OCI-LY3 (cell line): ENCODE measurements at regions not wholly inside any gene's neighbourhood (a gene's known extent, or its start where the extent isn't known, plus 50 kb on each side); places are given as distances from the start of the nearest gene placed in this dataset.
"Not testable (repeated sequence)": the region's sequence is repeated elsewhere in the genome, so short reads cannot be mapped to it uniquely, and the experiment has no call there.

Source experiments
- H2AFZ ChIP-seq: fragments of 200-600, 300-600 bp; shearing (Covaris generic); 2 replicates; pipeline ENCODE4 v1.6.0; 2014; ENCODE audit warnings: antibody characterized with exemption, low read depth, low read length
- H3K27ac ChIP-seq: fragments of 200-600, 300-600 bp; sonication (generic); 2 replicates; pipeline ENCODE4 v1.5.1; 2014; ENCODE audit warnings: mild to moderate bottlenecking, low read length, moderate library complexity, mixed read lengths
- H3K27me3 ChIP-seq: fragments of 200-600, 300-600 bp; sonication (generic); 2 replicates; pipeline ENCODE4 v1.6.1; 2014; ENCODE audit warnings: low read depth, low read length, mixed read lengths
- H3K36me3 ChIP-seq: fragments of 200-600, 300-600 bp; sonication (generic); replicated peaks from 2 replicates; pipeline ENCODE3; 2014; ENCODE audit warnings: low read depth, low read length, mixed read lengths
- H3K4me1 ChIP-seq: fragments of 300-600, 200-600 bp; sonication (generic); 2 replicates; pipeline ENCODE4 v1.6.1; 2014; ENCODE audit warnings: low read length, mixed read lengths
- H3K4me2 ChIP-seq: fragments of 200-600, 300-600 bp; sonication (generic); 2 replicates; pipeline ENCODE4 v1.6.1; 2014; ENCODE audit warnings: low read length, mixed read lengths
- H3K4me3 ChIP-seq: fragments of 300-600, 200-600 bp; sonication (generic); 2 replicates; pipeline ENCODE4 v1.5.1; 2014; ENCODE audit warnings: antibody characterized with exemption, mild to moderate bottlenecking, low read length, moderate library complexity
- H3K79me2 ChIP-seq: fragments of 300-600, 200-600 bp; shearing (Covaris generic); 2 replicates; pipeline ENCODE4 v1.6.1; 2014; ENCODE audit warnings: mild to moderate bottlenecking, low read length, mixed read lengths
- H3K9ac ChIP-seq: fragments of 300-600, 200-600 bp; shearing (Covaris generic); 2 replicates; pipeline ENCODE4 v1.6.0; 2014; ENCODE audit warnings: mild to moderate bottlenecking, low read length, moderate library complexity
- H3K9me3 ChIP-seq: fragments of 200-600, 300-600 bp; shearing (Covaris generic); 2 replicates; pipeline ENCODE4 v1.6.1; 2014; ENCODE audit warnings: low read length, mixed read lengths; ENCODE audit not compliant: insufficient read depth
- H4K20me1 ChIP-seq: fragments of 200-600, 300-600 bp; sonication (generic); 2 replicates; pipeline ENCODE4 v1.6.1; 2016; ENCODE audit warnings: low read length, mixed read lengths; ENCODE audit not compliant: insufficient read depth
- CTCF ChIP-seq: fragments of 200-600, 300-600 bp; sonication (generic); IDR thresholded peaks from 2 replicates; pipeline ENCODE4 v1.5.1; 2014; ENCODE audit warnings: antibody characterized with exemption, low read length, low read depth
- EZH2phosphoT487 ChIP-seq: fragments of 200-600 bp; shearing (Covaris generic); IDR thresholded peaks from 2 replicates; pipeline ENCODE4 v1.6.1; 2018; ENCODE audit warnings: antibody characterized with exemption, mixed run types, low read depth

GRCh38 chr13:80704369-80704768, 363.4 kb upstream of the SPRY2 start:
- TF ChIP-seq CTCF (no peak), EZH2phosphoT487 (no peak)
- Histone ChIP-seq H3K4me1 (no peaks in the 10 kb centered on the region), H3K4me3 (no peak overlapping the region), H3K9ac (no peak overlapping the region), H2AFZ (no peak overlapping the region), H4K20me1 (no peaks in the 10 kb centered on the region), H3K79me2 (no peaks in the 10 kb centered on the region), H3K27ac (no peak overlapping the region), H3K27me3 (no peaks in the 10 kb centered on the region), H3K4me2 (no peak overlapping the region), H3K36me3 (no peaks in the 10 kb centered on the region), H3K9me3 (no peaks in the 10 kb centered on the region)

GRCh38 chr13:80695841-80696240, 354.9 kb upstream of the SPRY2 start:
- TF ChIP-seq EZH2phosphoT487: no peak
- TF ChIP-seq CTCF: no peak

GRCh38 chr13:80691814-80692213, 350.9 kb upstream of the SPRY2 start:
- H3K4me2 ChIP-seq, H3K4me3 ChIP-seq, H3K9ac ChIP-seq, H3K79me2 ChIP-seq, H4K20me1 ChIP-seq, H3K9me3 ChIP-seq, H2AFZ ChIP-seq, H3K4me1 ChIP-seq, H3K36me3 ChIP-seq, H3K27me3 ChIP-seq, H3K27ac ChIP-seq: not testable (repeated sequence)

More at GRCh38 chr13:80695841-80696240, 354.9 kb upstream of the SPRY2 start:
- Histone ChIP-seq H3K4me3 (no peak overlapping the region), H3K9ac (no peak overlapping the region), H4K20me1 (no peaks in the 10 kb centered on the region), H3K27ac (no peak overlapping the region), H3K79me2 (no peaks in the 10 kb centered on the region), H3K4me2 (no peak overlapping the region), H3K27me3 (no peaks in the 10 kb centered on the region), H3K4me1 (no peaks in the 10 kb centered on the region), H3K36me3 (no peaks in the 10 kb centered on the region), H2AFZ (no peak overlapping the region), H3K9me3 (no peaks in the 10 kb centered on the region)

- no peak overlapping the region for H3K4me2 ChIP-seq
- H3K9me3 ChIP-seq: no peaks in the 10 kb centered on the region
- H3K27me3 ChIP-seq: no peaks in the 10 kb centered on the region
- H3K4me1 ChIP-seq: peaks cover 10% of the 10 kb centered on the region
- no peaks in the 10 kb centered on the region for H4K20me1 ChIP-seq
- no peak overlapping the region for H3K4me3 ChIP-seq
- H2AFZ ChIP-seq: no peak overlapping the region
- H3K9ac ChIP-seq: no peak overlapping the region
- H3K79me2 ChIP-seq: no peaks in the 10 kb centered on the region
- H3K36me3 ChIP-seq: no peaks in the 10 kb centered on the region
- no peak for TF ChIP-seq EZH2phosphoT487
- H3K27ac ChIP-seq: no peak overlapping the region
Observed at GRCh38 chr13:80690208-80690607, 349.3 kb upstream of the SPRY2 start.

- no peak overlapping the region for H3K4me2 ChIP-seq
- TF ChIP-seq CTCF: no peak
- no peak overlapping the region for H3K9ac ChIP-seq
- no peak overlapping the region for H3K4me3 ChIP-seq
- H3K9me3 ChIP-seq: no peaks in the 10 kb centered on the region
- no peak overlapping the region for H3K27ac ChIP-seq
- H3K4me1 ChIP-seq: peaks cover 10% of the 10 kb centered on the region
- no peaks in the 10 kb centered on the region for H3K36me3 ChIP-seq
- no peaks in the 10 kb centered on the region for H3K27me3 ChIP-seq
- no peaks in the 10 kb centered on the region for H4K20me1 ChIP-seq
- H3K79me2 ChIP-seq: no peaks in the 10 kb centered on the region
- no peak overlapping the region for H2AFZ ChIP-seq
Observed at GRCh38 chr13:80688593-80688992, 347.7 kb upstream of the SPRY2 start.
